ENCODE measurements at regions not wholly inside any gene's neighbourhood (a gene's known extent, or its start where the extent isn't known, plus 50 kb on each side); places are given as distances from the start of the nearest gene placed in this dataset.

DNA sequence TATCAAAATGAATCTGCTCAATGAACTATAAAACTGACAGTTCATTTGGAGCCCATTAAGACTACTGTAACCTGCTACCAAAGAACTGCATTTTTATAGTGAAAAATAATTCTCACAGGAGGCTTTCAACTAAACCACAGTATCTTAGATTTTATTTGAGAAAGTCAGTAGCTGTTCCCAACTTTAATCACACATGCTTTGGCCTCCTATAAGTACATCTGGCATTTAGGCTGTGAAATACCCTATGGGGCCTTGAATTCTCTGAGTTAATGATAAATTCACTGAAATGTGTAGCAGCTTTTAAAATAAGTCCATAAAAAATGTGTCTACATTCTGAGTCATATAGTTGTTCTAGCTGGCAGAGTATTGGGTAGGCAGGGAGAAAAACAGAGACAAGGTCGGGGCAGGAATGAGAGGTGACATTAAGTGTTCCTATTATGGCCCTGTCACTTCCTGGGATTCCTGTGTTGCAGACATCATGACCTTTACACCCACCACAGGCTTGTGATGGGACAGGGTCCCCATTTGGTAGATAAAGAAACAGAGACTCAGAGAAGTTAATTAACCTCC lies 588.8 kb downstream of the REEP3 start:
- TF ChIP-seq, protein P1, sequence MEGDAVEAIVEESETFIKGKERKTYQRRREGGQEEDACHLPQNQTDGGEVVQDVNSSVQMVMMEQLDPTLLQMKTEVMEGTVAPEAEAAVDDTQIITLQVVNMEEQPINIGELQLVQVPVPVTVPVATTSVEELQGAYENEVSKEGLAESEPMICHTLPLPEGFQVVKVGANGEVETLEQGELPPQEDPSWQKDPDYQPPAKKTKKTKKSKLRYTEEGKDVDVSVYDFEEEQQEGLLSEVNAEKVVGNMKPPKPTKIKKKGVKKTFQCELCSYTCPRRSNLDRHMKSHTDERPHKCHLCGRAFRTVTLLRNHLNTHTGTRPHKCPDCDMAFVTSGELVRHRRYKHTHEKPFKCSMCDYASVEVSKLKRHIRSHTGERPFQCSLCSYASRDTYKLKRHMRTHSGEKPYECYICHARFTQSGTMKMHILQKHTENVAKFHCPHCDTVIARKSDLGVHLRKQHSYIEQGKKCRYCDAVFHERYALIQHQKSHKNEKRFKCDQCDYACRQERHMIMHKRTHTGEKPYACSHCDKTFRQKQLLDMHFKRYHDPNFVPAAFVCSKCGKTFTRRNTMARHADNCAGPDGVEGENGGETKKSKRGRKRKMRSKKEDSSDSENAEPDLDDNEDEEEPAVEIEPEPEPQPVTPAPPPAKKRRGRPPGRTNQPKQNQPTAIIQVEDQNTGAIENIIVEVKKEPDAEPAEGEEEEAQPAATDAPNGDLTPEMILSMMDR (IDR thresholded peaks at IDR 0.05; ENCODE audit: extremely low read depth, missing control alignments): no peak

DNA sequence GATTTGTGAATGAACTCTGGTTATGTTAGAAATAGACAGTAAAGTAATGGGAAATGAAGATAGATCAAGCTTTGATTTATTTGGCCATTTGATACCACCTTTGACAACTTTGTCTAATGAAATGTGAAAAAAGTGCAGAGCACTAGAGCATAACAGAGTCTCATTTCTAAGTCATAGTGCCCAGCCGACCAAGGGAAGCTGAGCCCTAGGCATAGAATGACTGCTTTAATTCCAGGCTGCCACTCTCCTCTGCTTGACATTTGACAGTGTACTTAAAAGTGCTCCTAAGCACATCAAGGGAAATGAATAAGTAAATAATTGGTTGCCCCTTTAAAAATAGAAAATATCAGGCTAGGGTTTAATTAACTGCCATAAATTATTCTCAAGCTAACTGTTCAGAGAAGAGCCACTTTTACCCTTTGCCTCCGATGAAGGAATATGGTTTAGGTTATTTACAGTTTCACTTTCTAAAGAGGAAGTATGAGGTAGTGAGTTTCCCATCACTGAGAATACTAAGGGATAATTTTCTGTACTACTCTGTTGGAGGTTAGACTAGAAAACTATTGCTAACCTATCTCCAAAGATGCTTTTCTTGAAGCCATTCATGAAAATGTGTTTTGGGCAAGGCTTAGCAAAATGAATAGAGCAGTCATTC lies 591.6 kb downstream of the REEP3 start:
- DNase-seq (ENCODE audit: low spot score): no peak
- TF ChIP-seq, protein P1 (IDR thresholded peaks at IDR 0.05; ENCODE audit: extremely low read depth, missing control alignments): no peak

More for the DNA sequence above, 588.8 kb downstream of the REEP3 start:
- DNase-seq (ENCODE audit: low spot score): no peak

DNA sequence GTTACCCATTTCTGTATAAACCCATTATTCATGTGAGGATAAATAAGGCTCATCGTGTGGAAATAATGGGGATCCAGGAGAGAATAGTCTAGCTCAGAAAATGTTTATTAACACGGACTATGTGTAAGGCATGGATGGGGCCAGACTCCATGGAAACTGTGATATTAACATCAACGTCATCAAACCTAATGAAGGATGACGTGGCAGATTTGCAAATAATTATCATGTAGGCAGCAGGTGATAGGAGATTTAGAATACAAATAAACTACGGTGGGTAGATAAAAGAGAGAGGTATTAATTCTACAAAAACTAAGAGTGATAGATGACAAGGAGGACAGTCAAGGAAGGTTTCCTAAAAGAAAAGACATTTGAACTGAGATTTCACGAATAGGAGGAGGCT lies 592.2 kb downstream of the REEP3 start:
- TF ChIP-seq, protein P1 (IDR thresholded peaks at IDR 0.05; ENCODE audit: extremely low read depth, missing control alignments): no peak

DNA sequence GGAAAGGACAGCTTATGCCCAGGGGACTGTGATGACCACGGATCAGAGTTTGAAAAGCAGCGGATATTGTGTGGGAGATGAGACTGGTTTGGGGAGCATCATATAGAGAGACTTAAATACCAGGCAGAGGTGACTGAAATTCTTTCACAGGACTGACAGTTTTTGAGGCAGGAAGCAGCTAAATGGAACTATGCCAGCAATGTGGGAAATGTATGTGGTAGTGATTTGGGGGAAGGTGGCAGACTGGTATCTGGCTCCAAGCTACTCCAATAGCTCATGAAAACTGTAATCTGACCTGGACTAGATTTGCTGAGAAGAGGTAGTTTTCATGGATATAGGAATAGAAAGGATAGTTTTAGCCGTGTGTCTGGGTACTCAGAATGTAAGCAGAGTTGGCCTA lies 592.6 kb downstream of the REEP3 start:
- TF ChIP-seq, protein P1 (IDR thresholded peaks at IDR 0.05; ENCODE audit: extremely low read depth, missing control alignments): no peak
- no peak for DNase-seq (ENCODE audit: low spot score)

More for the DNA sequence above, 592.2 kb downstream of the REEP3 start:
- no peak for DNase-seq (ENCODE audit: low spot score)

DNA sequence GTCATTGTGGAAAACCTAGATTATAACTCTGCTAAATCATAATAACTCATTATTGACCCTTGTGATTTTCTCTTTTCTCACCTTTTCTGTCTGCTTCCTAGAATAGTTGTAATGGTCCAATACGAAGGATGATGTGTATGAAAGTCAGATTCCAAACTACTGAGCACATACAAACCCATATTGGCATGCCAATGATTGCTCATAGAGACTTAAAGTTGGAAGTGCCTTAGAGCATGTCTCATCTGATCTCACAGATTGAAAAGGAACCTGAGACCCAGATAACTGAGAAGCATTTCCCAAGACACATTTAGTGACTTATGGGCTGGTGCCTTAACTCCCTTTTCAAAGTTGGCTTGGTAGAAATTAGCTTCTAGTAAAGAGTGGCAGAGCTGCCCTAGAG lies 594.3 kb downstream of the REEP3 start:
- DNase-seq (ENCODE audit: low spot score): no peak
- TF ChIP-seq, protein P1 (IDR thresholded peaks at IDR 0.05; ENCODE audit: extremely low read depth, missing control alignments): no peak

DNA sequence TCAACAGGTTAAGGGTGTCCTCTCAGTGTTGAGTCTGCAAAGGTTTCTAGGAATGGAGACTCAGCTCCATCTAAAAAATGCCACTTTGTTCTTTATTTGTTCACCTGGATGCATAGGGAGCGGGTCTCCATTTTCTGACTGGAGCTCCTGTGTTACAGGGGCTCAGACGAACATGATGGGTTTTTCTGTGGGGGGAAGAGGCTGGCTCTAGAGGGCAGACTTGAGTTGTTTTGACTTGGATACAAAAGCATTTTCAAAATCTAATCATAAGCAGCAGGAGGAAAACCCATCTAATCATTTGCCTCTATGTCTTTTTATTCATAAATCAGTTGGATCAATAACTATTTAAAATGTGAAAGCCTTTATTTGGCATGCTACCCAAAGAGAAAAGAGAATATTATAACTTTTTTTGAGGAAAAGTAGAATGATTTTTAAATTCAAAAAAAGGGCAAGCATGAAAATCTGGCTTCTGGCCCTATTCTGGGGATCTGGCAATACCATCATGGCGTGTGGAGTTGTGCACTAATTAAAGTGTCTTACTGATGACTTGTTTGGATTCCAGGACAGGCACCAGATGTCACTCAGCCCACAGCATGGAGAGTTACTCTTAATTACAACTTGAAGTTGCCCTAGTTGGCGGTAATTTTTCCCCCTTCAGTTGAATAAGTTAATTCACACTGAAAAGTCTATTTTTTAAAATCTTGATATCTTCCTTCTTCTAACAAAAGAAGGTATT lies 594.9 kb downstream of the REEP3 start:
- peak; percentile 33 for DNase-seq (ENCODE audit: low spot score)
- TF ChIP-seq, protein P1 (IDR thresholded peaks at IDR 0.05; ENCODE audit: extremely low read depth, missing control alignments): no peak

DNA sequence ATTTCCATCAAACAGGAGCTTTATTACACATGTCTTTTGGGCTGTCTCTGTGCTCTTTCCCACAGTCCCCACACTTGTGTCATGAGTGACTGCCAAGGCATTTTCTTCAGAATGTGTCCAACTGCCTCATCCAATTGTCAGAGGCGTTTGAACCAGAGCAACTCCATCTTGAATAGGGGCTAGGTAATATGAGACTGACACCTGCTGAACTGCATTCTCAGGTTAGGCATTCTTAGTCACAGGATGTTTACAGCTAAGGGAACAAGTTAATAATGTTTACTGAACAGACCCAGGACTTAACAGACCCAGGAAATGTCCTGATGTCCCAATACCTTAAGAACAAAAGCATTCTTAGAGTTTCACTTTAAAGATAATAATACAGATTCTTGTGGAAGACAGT lies 595.5 kb downstream of the REEP3 start:
- TF ChIP-seq, protein P1 (IDR thresholded peaks at IDR 0.05; ENCODE audit: extremely low read depth, missing control alignments): no peak
- no peak for DNase-seq (ENCODE audit: low spot score)

Measured in GM20000 (cell line).